ENCODE measurements at regions not wholly inside any gene's neighbourhood (a gene's known extent, or its start where the extent isn't known, plus 50 kb on each side); places are given as distances from the start of the nearest gene placed in this dataset.

GRCh38 chr2:107685421-107685986 lies 141.2 kb upstream of the RGPD4 start:
- Mint-ChIP-seq H3K9me3 (no peaks in the 10 kb centered on the region), H3K4me1 (no peaks in the 10 kb centered on the region)
- TF ChIP-seq, protein P1, sequence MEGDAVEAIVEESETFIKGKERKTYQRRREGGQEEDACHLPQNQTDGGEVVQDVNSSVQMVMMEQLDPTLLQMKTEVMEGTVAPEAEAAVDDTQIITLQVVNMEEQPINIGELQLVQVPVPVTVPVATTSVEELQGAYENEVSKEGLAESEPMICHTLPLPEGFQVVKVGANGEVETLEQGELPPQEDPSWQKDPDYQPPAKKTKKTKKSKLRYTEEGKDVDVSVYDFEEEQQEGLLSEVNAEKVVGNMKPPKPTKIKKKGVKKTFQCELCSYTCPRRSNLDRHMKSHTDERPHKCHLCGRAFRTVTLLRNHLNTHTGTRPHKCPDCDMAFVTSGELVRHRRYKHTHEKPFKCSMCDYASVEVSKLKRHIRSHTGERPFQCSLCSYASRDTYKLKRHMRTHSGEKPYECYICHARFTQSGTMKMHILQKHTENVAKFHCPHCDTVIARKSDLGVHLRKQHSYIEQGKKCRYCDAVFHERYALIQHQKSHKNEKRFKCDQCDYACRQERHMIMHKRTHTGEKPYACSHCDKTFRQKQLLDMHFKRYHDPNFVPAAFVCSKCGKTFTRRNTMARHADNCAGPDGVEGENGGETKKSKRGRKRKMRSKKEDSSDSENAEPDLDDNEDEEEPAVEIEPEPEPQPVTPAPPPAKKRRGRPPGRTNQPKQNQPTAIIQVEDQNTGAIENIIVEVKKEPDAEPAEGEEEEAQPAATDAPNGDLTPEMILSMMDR (IDR thresholded peaks at IDR 0.05; ENCODE audit: unreplicated experiment in 3 of 3): no peak

GRCh38 chr2:107687073-107687472 lies 139.6 kb upstream of the RGPD4 start:
- no peak overlapping the region for H3K4me3 Mint-ChIP-seq
- TF ChIP-seq, protein P1 (IDR thresholded peaks at IDR 0.05; ENCODE audit: unreplicated experiment in 3 of 3): no peak
- no peaks in the 10 kb centered on the region for H3K4me1 Mint-ChIP-seq
- H3K27ac Mint-ChIP-seq: no peak overlapping the region
- H3K9me3 Mint-ChIP-seq: no peaks in the 10 kb centered on the region
- H3K36me3 Mint-ChIP-seq (ENCODE audit: low read depth): no peaks in the 10 kb centered on the region
- H3K27me3 Mint-ChIP-seq (ENCODE audit: low read depth): peaks cover 5% of the 10 kb centered on the region

More at GRCh38 chr2:107685421-107685986, 141.2 kb upstream of the RGPD4 start:
- H3K36me3 Mint-ChIP-seq (ENCODE audit: low read depth): no peaks in the 10 kb centered on the region
- H3K4me3 Mint-ChIP-seq: no peak overlapping the region
- H3K27ac Mint-ChIP-seq: no peak overlapping the region
- peaks cover 5% of the 10 kb centered on the region for H3K27me3 Mint-ChIP-seq (ENCODE audit: low read depth)

DNA sequence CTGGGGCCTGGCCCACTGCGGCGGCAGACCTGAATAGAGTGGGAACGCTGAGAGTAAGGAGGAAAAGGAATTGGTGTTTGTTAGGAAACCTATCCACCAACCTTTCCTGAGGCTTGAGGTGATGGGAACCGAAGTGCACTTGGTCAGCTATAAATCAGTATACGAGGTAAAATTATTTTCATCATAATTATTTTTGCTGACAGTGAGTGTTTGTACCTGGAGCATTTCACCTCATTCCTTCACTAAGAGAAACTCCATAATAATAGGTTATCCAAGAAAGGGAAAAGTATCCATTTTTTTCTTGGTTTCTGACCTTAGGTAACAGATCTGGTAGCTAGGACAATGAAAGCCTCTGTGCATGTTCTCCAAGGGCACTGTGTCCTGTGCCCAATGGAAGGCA lies 138.6 kb upstream of the RGPD4 start:
- peaks cover 5% of the 10 kb centered on the region for H3K27me3 Mint-ChIP-seq (ENCODE audit: low read depth)
- TF ChIP-seq, protein P1 (IDR thresholded peaks at IDR 0.05; ENCODE audit: unreplicated experiment in 3 of 3): no peak
- H3K4me3 Mint-ChIP-seq: no peak overlapping the region
- H3K27ac Mint-ChIP-seq: no peak overlapping the region
- no peaks in the 10 kb centered on the region for H3K9me3 Mint-ChIP-seq
- no peaks in the 10 kb centered on the region for H3K4me1 Mint-ChIP-seq
- H3K36me3 Mint-ChIP-seq (ENCODE audit: low read depth): no peaks in the 10 kb centered on the region

- Mint-ChIP-seq H3K27me3 (ENCODE audit: low read depth) (no peaks in the 10 kb centered on the region), H3K9me3 (no peaks in the 10 kb centered on the region), H3K4me3 (no peak overlapping the region), H3K4me1 (peaks cover 6% of the 10 kb centered on the region), H3K36me3 (ENCODE audit: low read depth) (no peaks in the 10 kb centered on the region), H3K27ac (no peak overlapping the region)
- TF ChIP-seq, protein P1 (IDR thresholded peaks at IDR 0.05; ENCODE audit: unreplicated experiment in 3 of 3): no peak
Observed at GRCh38 chr2:107693604-107694003, 133.1 kb upstream of the RGPD4 start.

DNA sequence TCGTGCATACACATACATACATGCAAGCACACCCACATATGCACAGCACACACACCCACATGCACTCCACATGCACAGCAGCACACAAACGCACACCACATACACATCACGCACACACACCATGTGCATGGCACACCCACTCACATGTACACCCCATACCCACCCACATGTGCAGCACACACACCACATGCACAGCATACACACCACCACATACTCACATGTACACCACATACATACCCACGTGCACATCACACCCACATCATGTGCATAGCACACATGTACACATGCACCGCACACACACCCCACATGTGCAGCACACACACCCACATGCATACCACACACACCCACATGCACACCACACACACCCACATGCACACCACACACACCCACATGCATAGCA lies 132.0 kb upstream of the RGPD4 start:
- peaks cover 6% of the 10 kb centered on the region for H3K4me1 Mint-ChIP-seq
- TF ChIP-seq, protein P1 (IDR thresholded peaks at IDR 0.05; ENCODE audit: unreplicated experiment in 3 of 3): no peak
- H3K27me3 Mint-ChIP-seq (ENCODE audit: low read depth): no peaks in the 10 kb centered on the region
- no peaks in the 10 kb centered on the region for H3K36me3 Mint-ChIP-seq (ENCODE audit: low read depth)
- H3K27ac Mint-ChIP-seq: peak overlapping the region in 1 of 3 experiments; percentile 36
- no peak overlapping the region for H3K4me3 Mint-ChIP-seq
- H3K9me3 Mint-ChIP-seq: no peaks in the 10 kb centered on the region

DNA sequence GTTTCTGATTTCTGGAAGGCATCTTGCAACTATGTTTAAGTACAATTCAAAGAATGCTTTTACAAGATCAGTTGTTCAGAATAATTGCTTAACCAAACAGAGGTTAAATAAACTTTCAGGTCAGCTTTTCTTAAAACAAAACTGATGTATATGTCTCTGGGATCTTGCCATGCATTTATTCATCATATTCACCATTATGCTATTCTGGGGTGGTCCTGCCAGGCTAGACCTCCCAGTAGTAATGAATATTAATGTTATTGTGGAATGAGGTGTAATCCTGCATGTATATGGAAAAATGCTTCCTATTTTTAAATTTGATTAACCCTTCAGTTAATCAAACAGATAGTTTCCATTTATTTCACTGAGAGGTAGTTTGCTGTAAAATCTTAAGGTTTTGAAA lies 129.3 kb upstream of the RGPD4 start:
- no peaks in the 10 kb centered on the region for H3K36me3 Mint-ChIP-seq (ENCODE audit: low read depth)
- H3K9me3 Mint-ChIP-seq: no peaks in the 10 kb centered on the region
- peaks cover 6% of the 10 kb centered on the region for H3K4me1 Mint-ChIP-seq
- H3K27ac Mint-ChIP-seq: peak overlapping the region in 1 of 3 experiments; percentile 30
- no peak overlapping the region for H3K4me3 Mint-ChIP-seq
- no peaks in the 10 kb centered on the region for H3K27me3 Mint-ChIP-seq (ENCODE audit: low read depth)
- TF ChIP-seq, protein P1 (IDR thresholded peaks at IDR 0.05; ENCODE audit: unreplicated experiment in 3 of 3): no peak

Measured in nephron (organoid).